ENCODE measurements at regions not wholly inside any gene's neighbourhood (a gene's known extent, or its start where the extent isn't known, plus 50 kb on each side); places are given as distances from the start of the nearest gene placed in this dataset.

GRCh38 chr9:31868830-31869229 is 515.6 kb upstream of the ACO1 start:
- no peak overlapping the region for H3K27ac Mint-ChIP-seq
- no peak overlapping the region for H3K27ac ChIP-seq (ENCODE audit: low read depth, low read length)
- no peaks in the 10 kb centered on the region for H3K4me1 Mint-ChIP-seq
- TF ChIP-seq CTCF (conservative IDR thresholded peaks at IDR 0.05), result no peak
- no peaks in the 10 kb centered on the region for H3K36me3 ChIP-seq (ENCODE audit: control insufficient read depth, insufficient read depth, low read length)
- H3K4me3 ChIP-seq (ENCODE audit: low read length), result no peak overlapping the region
- no peaks in the 10 kb centered on the region for H3K27me3 ChIP-seq (ENCODE audit: control insufficient read depth, insufficient read depth, low read length, poor library complexity, severe bottlenecking)
- no peaks in the 10 kb centered on the region for H3K36me3 Mint-ChIP-seq (ENCODE audit: low read depth)
- 93 to 94% methylated on average over 4 to 5 of the region's 5 CpGs for WGBS, 2 experiments (ENCODE audit: insufficient coverage in 1 of 2, insufficient read length in 1 of 2)
- no peaks in the 10 kb centered on the region for H3K9me3 ChIP-seq (ENCODE audit: control insufficient read depth, low read length)
- no peaks in the 10 kb centered on the region for H3K27me3 Mint-ChIP-seq (ENCODE audit: insufficient read depth)
- H3K9ac ChIP-seq (ENCODE audit: extremely low read depth, low read length, poor library complexity, severe bottlenecking), result no peak overlapping the region
- no peak overlapping the region for H3K4me3 Mint-ChIP-seq
- no peaks in the 10 kb centered on the region for H3K4me1 ChIP-seq (ENCODE audit: control insufficient read depth, insufficient read depth, low read length)
- H3K9me3 Mint-ChIP-seq, result no peaks in the 10 kb centered on the region
- no peak for DNase-seq

GRCh38 chr9:31870276-31870675 is 514.2 kb upstream of the ACO1 start:
- no peaks in the 10 kb centered on the region for H3K4me1 Mint-ChIP-seq
- TF ChIP-seq CTCF (conservative IDR thresholded peaks at IDR 0.05), result no peak
- H3K36me3 ChIP-seq (ENCODE audit: control insufficient read depth, insufficient read depth, low read length), result no peaks in the 10 kb centered on the region
- 88 to 89% methylated on average over 1 to 2 of the region's 2 CpGs for WGBS, 2 experiments (ENCODE audit: insufficient coverage in 1 of 2, insufficient read length in 1 of 2)
- no peak overlapping the region for H3K27ac Mint-ChIP-seq
- no peaks in the 10 kb centered on the region for H3K4me1 ChIP-seq (ENCODE audit: control insufficient read depth, insufficient read depth, low read length)
- H3K36me3 Mint-ChIP-seq (ENCODE audit: low read depth), result no peaks in the 10 kb centered on the region
- DNase-seq, result no peak
- no peak overlapping the region for H3K4me3 ChIP-seq (ENCODE audit: low read length)
- H3K9me3 ChIP-seq (ENCODE audit: control insufficient read depth, low read length), result no peaks in the 10 kb centered on the region
- H3K27me3 ChIP-seq (ENCODE audit: control insufficient read depth, insufficient read depth, low read length, poor library complexity, severe bottlenecking), result no peaks in the 10 kb centered on the region
- no peaks in the 10 kb centered on the region for H3K27me3 Mint-ChIP-seq (ENCODE audit: insufficient read depth)
- no peak overlapping the region for H3K27ac ChIP-seq (ENCODE audit: low read depth, low read length)
- no peak overlapping the region for H3K4me3 Mint-ChIP-seq
- H3K9ac ChIP-seq (ENCODE audit: extremely low read depth, low read length, poor library complexity, severe bottlenecking), result no peak overlapping the region
- no peaks in the 10 kb centered on the region for H3K9me3 Mint-ChIP-seq

GRCh38 chr9:31873722-31874121 is 510.7 kb upstream of the ACO1 start:
- Mint-ChIP-seq H3K27me3 (ENCODE audit: insufficient read depth) (no peaks in the 10 kb centered on the region), H3K27ac (no peak overlapping the region), H3K4me1 (no peaks in the 10 kb centered on the region), H3K9me3 (no peaks in the 10 kb centered on the region), H3K4me3 (no peak overlapping the region), H3K36me3 (ENCODE audit: low read depth) (no peaks in the 10 kb centered on the region)
- TF ChIP-seq CTCF (conservative IDR thresholded peaks at IDR 0.05), result no peak
- Histone ChIP-seq H3K27me3 (ENCODE audit: control insufficient read depth, insufficient read depth, low read length, poor library complexity, severe bottlenecking) (no peaks in the 10 kb centered on the region), H3K9me3 (ENCODE audit: control insufficient read depth, low read length) (no peaks in the 10 kb centered on the region), H3K4me3 (ENCODE audit: low read length) (no peak overlapping the region), H3K36me3 (ENCODE audit: control insufficient read depth, insufficient read depth, low read length) (no peaks in the 10 kb centered on the region), H3K9ac (ENCODE audit: extremely low read depth, low read length, poor library complexity, severe bottlenecking) (no peak overlapping the region), H3K4me1 (ENCODE audit: control insufficient read depth, insufficient read depth, low read length) (no peaks in the 10 kb centered on the region), H3K27ac (ENCODE audit: low read depth, low read length) (no peak overlapping the region)
- WGBS, 2 experiments (ENCODE audit: insufficient coverage in 1 of 2, insufficient read length in 1 of 2), result 91 to 92% methylated on average over 5 to 7 of the region's 7 CpGs
- DNase-seq, result no peak
